HG03342 (cell line): ENCODE measurements at regions not wholly inside any gene's neighbourhood (a gene's known extent, or its start where the extent isn't known, plus 50 kb on each side); places are given as distances from the start of the nearest gene placed in this dataset.
"Not testable (repeated sequence)": the region's sequence is repeated elsewhere in the genome, so short reads cannot be mapped to it uniquely, and the experiment has no call there.

Experiments
- ATAC-seq: cut with Tn5 transposase; IDR thresholded peaks from one replicate; pipeline ENCODE4 v1.9.1; 2021; ENCODE audit warnings: mild to moderate bottlenecking, moderate library complexity; ENCODE audit not compliant: unreplicated experiment

DNA sequence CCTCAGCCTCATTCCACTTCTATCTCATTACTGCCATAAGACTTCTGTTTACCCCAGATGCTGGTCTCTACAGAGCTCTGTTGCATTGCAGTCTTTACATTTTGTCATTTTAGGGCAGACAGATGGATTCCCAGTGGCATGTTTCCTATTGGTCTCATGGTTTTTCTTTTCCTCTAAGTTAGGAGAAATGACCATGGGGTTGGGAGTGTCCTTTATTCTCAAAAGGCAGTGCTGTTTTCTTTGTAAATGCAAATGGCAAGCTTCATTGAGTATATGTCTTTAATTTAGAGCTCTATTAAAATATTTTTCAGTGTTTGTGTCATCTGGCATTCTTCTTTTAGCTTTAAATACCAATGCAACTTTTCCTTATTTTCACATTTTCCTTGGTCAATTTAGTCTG is 57.0 kb downstream of the MSTN start:
- ATAC-seq, result no peak

DNA sequence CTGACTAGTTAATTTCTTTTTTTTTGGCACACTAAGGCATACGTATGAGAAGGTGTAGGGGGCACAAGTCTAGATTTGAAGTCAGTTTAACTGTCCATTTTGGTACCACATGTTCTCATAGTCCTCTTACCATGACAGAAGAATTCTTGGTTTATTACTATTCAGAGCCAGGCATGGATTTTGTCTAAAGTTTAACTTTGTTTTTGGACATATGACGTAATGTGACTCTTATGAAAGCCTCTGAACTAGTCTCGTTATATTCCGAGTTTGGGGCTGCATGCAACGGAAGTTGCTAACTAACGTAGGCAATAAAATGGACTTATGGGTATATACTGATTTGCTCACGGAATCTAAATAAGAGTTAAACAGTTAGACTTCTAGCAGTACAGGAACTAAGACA is 62.9 kb downstream of the MSTN start:
- ATAC-seq, result no peak

DNA sequence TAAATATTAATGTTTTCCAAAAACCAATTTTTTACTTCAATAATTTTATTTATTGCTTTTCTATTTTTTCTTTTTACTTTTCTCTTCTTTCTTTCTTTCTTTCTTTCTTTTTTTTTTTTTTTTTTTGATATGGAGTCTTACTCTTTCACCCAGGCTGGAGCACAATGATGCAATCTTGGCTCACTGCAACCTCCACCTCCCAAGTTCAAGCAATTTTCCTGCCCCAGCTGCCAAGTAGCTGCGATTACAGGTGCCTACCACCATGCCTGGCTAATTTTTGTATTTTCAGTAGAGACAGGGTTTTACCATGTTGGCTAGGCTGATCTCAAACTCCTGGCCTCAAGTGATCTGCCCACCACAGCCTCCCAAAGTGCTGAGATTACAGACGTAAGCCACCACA is 63.9 kb downstream of the MSTN start:
- not testable (repeated sequence) for ATAC-seq

DNA sequence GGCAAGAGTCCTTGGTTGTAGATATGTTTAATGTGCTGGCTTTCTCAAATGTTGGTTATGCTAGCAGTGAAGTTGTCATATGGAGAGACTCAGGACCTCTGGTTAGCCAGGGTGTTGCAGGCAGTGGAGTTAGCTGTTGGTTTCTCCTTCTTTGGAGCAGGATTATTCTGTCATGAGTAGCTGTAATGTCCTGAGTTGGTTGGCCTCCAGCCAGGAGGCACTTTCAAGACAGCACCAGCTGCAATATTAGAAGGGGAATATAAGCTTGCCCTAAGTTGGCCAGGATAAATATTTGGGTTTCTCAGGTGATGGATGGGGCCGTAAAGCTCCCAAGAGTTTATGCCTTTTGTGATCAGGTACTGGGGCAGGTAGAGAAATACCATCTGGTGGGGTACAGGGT is 65.5 kb downstream of the MSTN start:
- ATAC-seq, result no peak

DNA sequence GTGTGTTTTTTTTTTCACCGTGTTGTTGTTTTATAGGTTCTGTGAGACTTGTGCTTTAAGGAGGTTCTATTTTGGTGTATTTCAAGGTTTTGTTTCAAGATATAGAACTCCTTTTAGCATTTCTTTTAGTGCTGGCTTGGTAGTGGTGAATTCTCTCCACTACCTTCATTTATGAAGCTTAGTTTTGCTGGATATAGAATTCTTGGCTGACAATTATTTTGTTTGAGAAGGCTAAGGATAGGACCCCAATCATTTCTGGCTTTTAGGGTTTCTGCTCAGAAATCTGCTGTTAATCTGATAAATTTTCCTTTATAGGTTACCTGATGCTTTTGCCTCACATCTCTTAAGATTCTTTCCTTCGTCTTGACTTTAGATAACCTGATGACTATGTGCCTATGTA is 66.8 kb downstream of the MSTN start:
- ATAC-seq, result no peak

DNA sequence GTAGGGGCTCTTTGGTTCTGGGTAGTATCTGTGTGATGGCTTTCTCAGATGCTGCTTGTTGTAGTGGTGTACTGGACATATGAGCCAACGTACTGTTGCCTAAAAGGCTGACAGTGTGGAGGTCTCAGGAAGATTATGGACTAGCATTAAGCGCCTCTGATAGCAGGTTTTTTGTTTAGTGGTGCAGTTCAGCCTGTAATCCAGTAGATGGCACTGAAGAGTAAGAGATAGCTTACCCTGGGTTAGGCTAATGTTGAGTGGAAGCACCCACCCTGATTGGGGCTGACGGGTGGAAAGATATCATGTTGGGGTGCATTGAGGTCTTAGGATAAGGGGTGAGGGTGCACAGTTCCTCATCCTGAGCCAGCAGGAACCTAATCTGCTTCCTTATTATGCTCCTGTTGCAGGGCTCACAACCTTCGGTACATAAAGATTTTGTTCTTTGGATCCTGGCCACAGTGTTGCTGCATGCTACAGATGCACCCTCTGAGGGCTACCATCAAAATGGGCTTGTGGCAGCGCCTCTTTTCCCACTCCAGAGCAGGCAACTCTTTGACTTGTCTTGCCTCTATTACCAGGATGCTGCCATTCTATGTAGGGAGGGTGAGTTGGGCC is 79.6 kb downstream of the MSTN start:
- ATAC-seq, result no peak

DNA sequence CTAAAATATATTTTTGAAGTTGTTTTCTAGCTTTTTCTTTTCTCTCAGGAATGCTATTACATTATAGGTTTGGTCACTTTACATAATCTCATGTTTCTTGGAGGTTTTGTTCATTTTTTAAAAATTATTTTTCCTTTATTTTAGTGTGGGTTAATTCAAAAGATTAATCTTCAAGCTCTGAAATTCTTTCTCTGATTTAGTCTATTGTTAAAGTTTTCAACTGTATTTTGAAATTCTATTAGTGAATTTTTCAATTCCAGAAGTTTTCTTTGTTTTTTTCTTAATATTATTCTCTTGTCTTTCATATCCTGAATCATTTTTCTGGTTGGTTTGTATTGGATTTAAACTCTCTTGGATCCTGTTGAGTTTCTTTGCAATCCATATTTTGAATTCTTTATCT is 80.4 kb downstream of the MSTN start:
- no peak for ATAC-seq

DNA sequence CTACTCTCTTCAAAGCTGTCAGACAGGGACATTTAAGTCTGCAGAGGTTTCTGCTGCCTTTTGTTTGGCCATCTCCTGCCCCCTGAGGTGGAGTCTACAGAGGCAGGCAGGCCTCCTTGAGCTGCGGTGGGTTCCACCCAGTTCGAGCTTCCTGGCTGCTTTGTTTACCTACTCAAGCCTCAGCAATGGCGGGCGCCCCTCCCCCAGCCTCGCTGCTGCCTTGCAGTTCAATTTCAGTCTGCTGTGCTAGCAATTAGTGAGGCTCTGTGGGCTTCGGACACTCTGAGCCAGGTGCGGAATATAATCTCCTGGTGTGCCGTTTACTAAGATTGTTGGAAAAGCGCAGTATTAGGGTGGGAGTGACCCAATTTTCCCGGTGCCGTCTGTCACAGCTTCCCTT is 86.0 kb downstream of the MSTN start:
- not testable (repeated sequence) for ATAC-seq

DNA sequence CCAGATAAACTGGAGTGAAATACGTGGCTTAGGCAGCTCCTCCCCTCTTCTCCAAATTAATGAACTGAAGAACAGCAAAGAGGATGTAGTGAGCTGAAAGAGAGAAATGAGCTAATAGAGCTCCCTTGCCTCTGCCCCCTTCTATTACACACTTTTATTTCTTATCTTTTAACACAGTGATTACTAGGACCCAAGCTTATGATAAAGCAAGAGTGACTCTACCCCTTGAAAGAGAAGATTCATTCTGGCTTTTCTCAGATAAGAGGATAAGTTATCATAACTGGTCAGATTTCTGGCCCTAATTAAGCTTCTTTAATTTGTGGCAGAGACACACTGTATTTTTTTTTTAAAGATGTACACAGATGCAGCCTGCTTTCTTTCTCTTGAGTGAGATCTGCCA is 102.2 kb downstream of the MSTN start:
- no peak for ATAC-seq

DNA sequence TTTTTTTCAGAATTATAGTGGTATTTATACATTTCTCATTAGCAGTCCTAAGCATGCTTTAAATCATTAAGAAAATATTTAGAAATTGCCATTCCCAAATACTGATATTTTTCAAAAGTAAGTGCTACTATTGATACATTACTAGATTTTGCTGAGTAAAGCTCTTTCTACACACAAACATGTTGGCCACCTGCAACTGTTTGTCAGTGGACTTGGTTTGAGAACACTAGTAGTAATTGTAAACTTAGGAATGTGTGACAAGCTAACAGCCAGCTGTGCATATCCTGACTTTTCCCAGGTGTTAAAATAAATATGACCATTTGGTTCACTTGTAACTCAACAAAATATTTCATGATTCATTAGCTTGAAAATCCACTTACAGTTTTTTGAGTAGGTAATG is 103.1 kb downstream of the MSTN start:
- no peak for ATAC-seq

DNA sequence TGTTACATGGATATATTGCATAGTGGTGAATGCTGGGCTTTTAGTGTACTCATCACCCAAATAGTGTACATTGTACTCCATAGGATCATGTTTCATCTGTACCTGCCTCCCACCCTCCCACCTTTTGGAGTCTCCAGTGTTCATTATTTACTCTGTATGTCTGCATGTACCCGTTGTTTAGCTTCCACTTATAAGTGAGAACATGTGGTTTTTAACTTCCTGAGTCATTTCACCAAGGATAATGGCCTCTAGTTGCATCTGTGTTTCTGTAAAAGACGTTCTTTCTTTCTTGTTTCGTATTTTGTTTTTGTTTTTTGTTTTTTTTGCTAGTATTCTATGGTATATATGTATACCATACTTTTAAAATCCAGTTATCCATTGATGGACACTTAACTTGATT is 107.5 kb downstream of the MSTN start:
- ATAC-seq, result peak; percentile 53

DNA sequence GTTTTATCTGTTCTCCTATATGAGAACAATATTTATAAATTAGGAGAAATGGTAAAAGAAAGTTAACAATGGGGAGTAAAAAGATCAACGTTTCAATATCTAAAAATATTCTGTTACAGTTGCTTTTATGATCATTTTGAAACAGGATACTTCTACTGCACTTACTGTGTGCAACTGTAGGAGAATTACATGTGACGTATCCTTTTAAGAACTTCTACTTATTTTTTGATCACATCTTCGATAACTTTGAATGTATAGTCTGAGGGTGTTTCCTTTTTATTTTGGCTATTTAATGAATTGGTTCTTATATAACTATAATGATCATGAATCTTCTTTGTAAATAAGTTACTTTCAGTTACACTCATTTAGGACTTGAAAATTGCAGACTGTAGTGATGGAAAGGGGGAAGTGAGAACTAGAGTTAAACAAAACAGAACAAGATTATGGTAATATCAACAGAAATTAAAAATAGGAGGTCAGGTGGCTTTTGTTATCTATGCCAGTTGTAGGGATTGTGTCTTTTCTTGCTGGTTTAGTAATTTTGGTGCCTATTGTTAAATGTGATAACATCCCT is 109.9 kb downstream of the MSTN start:
- ATAC-seq, result peak; percentile 89

DNA sequence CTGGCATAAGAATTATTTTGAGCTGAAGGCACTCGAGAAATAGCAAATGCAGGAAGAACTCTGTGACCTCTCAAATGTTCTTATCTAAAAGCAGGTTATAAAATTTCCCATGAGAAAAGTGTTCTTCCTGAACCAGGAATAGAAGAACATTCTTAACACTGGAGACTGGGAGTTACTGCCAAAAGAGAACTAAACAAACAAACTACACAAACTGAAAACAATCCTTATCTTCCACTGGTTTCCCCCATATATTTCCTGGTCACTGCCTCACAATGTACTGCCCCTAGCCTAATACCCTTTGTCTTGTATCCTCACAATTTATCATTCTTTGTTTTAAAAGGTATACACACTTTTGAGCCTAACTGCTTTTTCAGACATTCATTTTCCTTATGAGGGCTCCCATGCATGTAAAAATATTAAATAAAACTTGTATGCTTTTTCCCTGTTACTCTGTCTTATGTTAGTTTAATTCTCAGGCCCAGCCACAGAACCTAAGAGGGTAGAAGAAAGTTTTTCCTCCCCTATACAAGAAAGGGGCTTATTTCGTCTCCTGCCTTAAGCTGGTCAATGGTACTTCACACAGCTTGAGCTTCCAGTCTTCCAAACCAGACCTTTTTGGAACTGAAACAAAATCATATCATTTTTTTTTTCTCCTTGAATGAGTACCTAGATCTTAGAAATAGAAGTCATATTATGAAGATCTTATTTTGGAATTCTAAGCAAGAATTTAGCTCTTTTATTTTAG is 110.6 kb downstream of the MSTN start:
- peak; percentile 42 for ATAC-seq

DNA sequence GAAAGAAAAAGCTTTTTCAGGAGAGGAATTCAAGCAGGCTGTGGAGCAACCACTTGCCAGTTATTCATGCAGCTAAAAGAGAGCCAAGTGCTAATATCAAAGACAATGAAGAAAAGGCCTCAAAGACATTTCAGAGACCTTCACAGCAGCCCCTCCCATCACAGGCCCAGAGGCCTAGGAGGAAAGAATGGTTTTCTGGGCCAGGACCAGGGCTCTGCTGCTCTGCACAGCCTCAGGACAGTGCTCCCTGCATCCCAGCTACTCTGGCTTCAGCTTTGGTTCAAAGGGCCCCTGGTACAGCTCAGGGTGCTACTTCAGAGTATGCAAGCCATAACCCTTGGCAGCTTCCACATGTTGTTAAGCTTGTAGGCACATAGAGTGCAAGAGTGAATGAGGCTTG is 119.5 kb downstream of the MSTN start:
- no peak for ATAC-seq

DNA sequence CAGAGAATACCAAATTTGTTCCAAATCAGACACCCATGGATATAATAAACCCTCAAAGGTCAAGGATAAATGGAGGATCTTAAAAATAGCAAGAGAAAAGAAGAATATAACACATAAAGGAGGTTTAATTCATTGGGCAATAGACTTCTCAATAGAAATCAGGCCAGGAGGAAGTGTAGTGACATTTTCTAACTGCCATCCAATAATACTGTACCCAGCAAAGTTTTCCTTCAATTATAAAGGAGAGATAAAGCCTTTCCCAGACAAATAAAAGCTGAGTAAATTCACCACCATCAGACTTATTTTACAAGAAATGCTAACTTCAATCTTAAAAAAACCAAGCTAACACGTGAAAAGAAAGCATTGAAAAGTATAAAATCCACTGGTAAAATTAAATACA is 121.6 kb downstream of the MSTN start:
- ATAC-seq, result no peak

DNA sequence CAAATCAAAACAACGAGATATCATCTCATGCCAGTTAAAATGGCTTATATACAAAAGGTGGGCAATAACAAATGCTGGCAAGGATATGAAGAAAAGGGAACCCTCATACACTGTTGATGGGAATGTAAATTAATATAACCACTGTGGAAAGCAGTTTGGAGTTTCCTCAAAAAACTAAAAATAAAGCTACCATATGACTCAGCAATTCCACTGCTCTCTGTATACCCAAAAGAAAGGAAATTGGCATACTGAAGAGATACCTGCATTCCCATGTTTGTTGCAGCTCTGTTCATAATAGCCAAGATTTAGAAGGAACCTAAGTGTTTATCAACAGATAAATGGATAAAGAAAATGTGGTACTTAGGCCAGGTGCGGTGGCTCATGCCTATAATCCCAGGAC is 124.8 kb downstream of the MSTN start:
- ATAC-seq, result no peak

DNA sequence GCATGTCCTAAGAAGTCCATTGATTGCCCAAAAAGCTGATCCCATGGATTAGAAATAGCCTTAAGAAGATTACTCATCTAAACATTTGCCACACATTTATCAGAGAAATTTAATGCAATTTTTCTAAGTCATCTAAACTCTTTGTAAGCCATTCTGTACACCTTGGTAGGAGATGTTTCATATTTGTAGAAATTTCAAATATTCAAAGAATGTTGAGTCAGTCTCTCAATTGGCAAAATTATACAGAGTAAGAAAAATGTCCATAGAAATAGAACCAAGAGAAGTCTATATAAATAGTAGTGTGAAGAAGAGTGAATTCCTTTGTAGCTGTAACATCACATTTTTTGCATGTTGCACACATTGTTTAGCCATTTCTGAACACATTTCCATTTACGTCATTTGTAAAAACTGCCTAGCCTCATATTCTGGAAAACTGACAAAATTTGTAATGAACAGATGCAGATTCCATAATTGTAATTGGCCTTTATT is 128.6 kb downstream of the MSTN start:
- ATAC-seq, result no peak

DNA sequence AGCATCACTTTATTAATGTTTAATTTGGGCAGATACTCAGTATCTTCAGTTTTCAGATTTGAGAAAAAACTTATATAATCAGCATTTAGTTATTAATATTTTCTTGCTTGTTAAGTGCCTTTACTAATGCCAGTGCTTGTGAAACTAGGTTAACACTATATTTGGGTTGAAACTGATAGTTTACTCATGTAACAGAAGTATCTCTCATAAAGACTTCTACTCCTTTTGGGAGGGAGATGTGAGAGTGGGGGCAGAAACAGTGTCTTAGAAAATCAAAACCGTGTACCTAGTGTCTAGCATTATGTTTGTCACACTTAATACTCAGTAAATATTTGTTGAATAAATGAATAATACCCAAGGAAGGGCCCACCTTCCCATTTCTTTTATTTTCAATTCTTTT is 129.5 kb downstream of the MSTN start:
- ATAC-seq, result peak; percentile 94

DNA sequence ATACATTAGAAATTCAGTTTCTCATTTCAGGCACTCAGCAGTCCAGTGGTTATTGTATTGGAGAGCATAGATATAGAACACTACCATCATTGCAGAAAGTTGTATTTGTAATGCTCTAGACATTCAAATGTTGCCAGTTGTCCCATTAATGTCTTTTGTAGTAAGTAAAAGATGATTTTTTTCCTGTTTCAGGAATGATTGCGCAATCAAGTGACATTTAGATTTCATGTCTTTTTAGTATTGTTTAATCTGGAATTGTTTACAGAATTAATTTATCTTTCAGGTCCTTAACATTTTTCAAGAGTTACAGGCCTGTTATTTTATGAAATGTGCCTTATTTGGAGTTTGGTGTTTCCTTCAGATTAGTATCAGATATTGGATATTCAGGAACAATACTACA is 134.7 kb downstream of the MSTN start:
- ATAC-seq, result no peak
